ENCODE measurements at regions not wholly inside any gene's neighbourhood (a gene's known extent, or its start where the extent isn't known, plus 50 kb on each side); places are given as distances from the start of the nearest gene placed in this dataset.

DNA sequence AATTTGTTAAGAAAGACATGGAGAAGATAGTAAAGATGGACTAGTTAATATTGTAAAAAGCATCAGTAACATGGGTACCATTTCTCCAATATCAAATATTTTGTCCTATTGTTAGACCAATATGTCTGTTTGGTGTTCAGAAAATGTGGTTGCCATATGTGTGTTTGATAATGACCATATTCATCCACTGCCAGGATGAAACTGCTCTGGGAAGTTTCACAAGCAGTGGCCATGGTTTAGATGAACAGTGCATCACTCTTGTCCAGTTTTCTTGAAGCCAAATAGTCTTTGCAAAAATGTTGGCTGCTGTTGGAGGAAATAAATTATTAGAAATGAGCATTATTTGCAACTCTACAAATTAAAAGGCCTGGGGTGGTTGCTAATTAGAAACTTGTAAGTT lies 333.8 kb downstream of the NUF2 start:
- TF ChIP-seq, protein P1, sequence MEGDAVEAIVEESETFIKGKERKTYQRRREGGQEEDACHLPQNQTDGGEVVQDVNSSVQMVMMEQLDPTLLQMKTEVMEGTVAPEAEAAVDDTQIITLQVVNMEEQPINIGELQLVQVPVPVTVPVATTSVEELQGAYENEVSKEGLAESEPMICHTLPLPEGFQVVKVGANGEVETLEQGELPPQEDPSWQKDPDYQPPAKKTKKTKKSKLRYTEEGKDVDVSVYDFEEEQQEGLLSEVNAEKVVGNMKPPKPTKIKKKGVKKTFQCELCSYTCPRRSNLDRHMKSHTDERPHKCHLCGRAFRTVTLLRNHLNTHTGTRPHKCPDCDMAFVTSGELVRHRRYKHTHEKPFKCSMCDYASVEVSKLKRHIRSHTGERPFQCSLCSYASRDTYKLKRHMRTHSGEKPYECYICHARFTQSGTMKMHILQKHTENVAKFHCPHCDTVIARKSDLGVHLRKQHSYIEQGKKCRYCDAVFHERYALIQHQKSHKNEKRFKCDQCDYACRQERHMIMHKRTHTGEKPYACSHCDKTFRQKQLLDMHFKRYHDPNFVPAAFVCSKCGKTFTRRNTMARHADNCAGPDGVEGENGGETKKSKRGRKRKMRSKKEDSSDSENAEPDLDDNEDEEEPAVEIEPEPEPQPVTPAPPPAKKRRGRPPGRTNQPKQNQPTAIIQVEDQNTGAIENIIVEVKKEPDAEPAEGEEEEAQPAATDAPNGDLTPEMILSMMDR (IDR thresholded peaks at IDR 0.05; ENCODE audit: poor library complexity, severe bottlenecking) = no peak
- TF ChIP-seq EZH2 (IDR thresholded peaks at IDR 0.05; ENCODE audit: borderline replicate concordance, insufficient read depth, low read length, poor library complexity, severe bottlenecking) (no peak), RAD21 (conservative IDR thresholded peaks at IDR 0.05) (no peak), TAF1 (IDR thresholded peaks at IDR 0.05; ENCODE audit: low read depth) (no peak)

Measured in neural cell (in vitro differentiated cells).